Epithelial cell of proximal tubule (primary cell): ENCODE measurements at regions not wholly inside any gene's neighbourhood (a gene's known extent, or its start where the extent isn't known, plus 50 kb on each side); places are given as distances from the start of the nearest gene placed in this dataset.

Experiments used
- DNase-seq: peaks from one replicate; pipeline ENCODE4 v3.0.0-alpha.2; 2011; ENCODE audit warnings: low read depth
- H3K4me3 ChIP-seq: 2 replicates; pipeline ENCODE4 v1.5.1; 2011; ENCODE audit warnings: low read depth, mild to moderate bottlenecking, low read length
- CTCF ChIP-seq: conservative IDR thresholded peaks from 2 replicates; pipeline ENCODE4 v1.5.1; 2012; ENCODE audit warnings: low read depth, mild to moderate bottlenecking, low read length

- no peak for DNase-seq
- no peak overlapping the region for H3K4me3 ChIP-seq
- no peak for TF ChIP-seq CTCF
Measured at GRCh38 chr15:58271410-58271809, 133.2 kb downstream of the AQP9 start.

GRCh38 chr15:58273104-58273503, 134.9 kb downstream of the AQP9 start:
- H3K4me3 ChIP-seq = no peak overlapping the region
- no peak for DNase-seq
- no peak for TF ChIP-seq CTCF

- no peak overlapping the region for H3K4me3 ChIP-seq
- DNase-seq = no peak
- TF ChIP-seq CTCF = no peak
Measured at GRCh38 chr15:58274885-58275284, 136.7 kb downstream of the AQP9 start.

GRCh38 chr15:58275785-58276184, 137.6 kb downstream of the AQP9 start:
- no peak for DNase-seq
- TF ChIP-seq CTCF = no peak
- no peak overlapping the region for H3K4me3 ChIP-seq

- TF ChIP-seq CTCF = no peak
- DNase-seq = no peak
- no peak overlapping the region for H3K4me3 ChIP-seq
Measured at GRCh38 chr15:58276924-58277323, 138.7 kb downstream of the AQP9 start.

- no peak for DNase-seq
- no peak overlapping the region for H3K4me3 ChIP-seq
- TF ChIP-seq CTCF = no peak
Measured at GRCh38 chr15:58277333-58277732, 139.2 kb downstream of the AQP9 start.

GRCh38 chr15:58279106-58279505, 140.9 kb downstream of the AQP9 start:
- no peak for TF ChIP-seq CTCF
- no peak for DNase-seq
- H3K4me3 ChIP-seq = no peak overlapping the region
